Cardiac muscle cell (in vitro differentiated cells and primary cell): ENCODE measurements at regions not wholly inside any gene's neighbourhood (a gene's known extent, or its start where the extent isn't known, plus 50 kb on each side); places are given as distances from the start of the nearest gene placed in this dataset.

Source experiments
- DNase-seq, 2 donors: peaks; one replicate each; pipeline versions ENCODE4 v3.0.0 to v3.0.0-alpha.2; 2010 to 2017; ENCODE audit warnings: low read depth in 1 of 2, low spot score in 1 of 2
- H3K27ac ChIP-seq: fragments of 200-600 bp; sonication (generic); 2 replicates; pipeline ENCODE4 v1.5.1; 2016
- H3K27me3 ChIP-seq: fragments of 200-600 bp; sonication (generic); 2 replicates; pipeline ENCODE4 v1.6.0; 2016; ENCODE audit warnings: control low read depth
- H3K36me3 ChIP-seq: fragments of 200-600 bp; sonication (generic); 2 replicates; pipeline ENCODE4 v1.5.1; 2016; ENCODE audit warnings: control low read depth
- H3K4me1 ChIP-seq: fragments of 200-600 bp; sonication (generic); 2 replicates; pipeline ENCODE4 v1.8.1; 2017; ENCODE audit warnings: low read depth, mild to moderate bottlenecking, mixed run types
- H3K4me3 ChIP-seq: fragments of 200-600 bp; sonication (generic); 2 replicates; pipeline ENCODE4 v1.5.1; 2016; ENCODE audit warnings: mild to moderate bottlenecking
- H3K9me3 ChIP-seq: fragments of 200-600 bp; sonication (generic); 2 replicates; pipeline ENCODE4 v1.5.1; 2017; ENCODE audit warnings: low read depth, mild to moderate bottlenecking, control low read depth
- TF ChIP-seq, protein P1 (sequence below): IDR thresholded peaks from 2 replicates; pipeline ENCODE4 v1.5.1; 2012; ENCODE audit warnings: low read depth, mild to moderate bottlenecking, low read length

GRCh38 chr5:3346111-3346820 is 249.4 kb upstream of the IRX1 start:
- TF ChIP-seq, protein P1, sequence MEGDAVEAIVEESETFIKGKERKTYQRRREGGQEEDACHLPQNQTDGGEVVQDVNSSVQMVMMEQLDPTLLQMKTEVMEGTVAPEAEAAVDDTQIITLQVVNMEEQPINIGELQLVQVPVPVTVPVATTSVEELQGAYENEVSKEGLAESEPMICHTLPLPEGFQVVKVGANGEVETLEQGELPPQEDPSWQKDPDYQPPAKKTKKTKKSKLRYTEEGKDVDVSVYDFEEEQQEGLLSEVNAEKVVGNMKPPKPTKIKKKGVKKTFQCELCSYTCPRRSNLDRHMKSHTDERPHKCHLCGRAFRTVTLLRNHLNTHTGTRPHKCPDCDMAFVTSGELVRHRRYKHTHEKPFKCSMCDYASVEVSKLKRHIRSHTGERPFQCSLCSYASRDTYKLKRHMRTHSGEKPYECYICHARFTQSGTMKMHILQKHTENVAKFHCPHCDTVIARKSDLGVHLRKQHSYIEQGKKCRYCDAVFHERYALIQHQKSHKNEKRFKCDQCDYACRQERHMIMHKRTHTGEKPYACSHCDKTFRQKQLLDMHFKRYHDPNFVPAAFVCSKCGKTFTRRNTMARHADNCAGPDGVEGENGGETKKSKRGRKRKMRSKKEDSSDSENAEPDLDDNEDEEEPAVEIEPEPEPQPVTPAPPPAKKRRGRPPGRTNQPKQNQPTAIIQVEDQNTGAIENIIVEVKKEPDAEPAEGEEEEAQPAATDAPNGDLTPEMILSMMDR = no peak
- no peaks in the 10 kb centered on the region for H3K36me3 ChIP-seq
- H3K4me3 ChIP-seq = no peak overlapping the region
- no peak overlapping the region for H3K27ac ChIP-seq
- H3K4me1 ChIP-seq = no peaks in the 10 kb centered on the region
- H3K27me3 ChIP-seq = no peaks in the 10 kb centered on the region
- no peak for DNase-seq
- no peaks in the 10 kb centered on the region for H3K9me3 ChIP-seq

GRCh38 chr5:3345195-3345594 is 250.4 kb upstream of the IRX1 start:
- H3K4me3 ChIP-seq = no peak overlapping the region
- no peak overlapping the region for H3K27ac ChIP-seq
- H3K4me1 ChIP-seq = no peaks in the 10 kb centered on the region
- peaks cover 2% of the 10 kb centered on the region for H3K27me3 ChIP-seq
- DNase-seq = no peak
- no peaks in the 10 kb centered on the region for H3K36me3 ChIP-seq
- TF ChIP-seq, protein P1 = no peak
- no peaks in the 10 kb centered on the region for H3K9me3 ChIP-seq

DNA sequence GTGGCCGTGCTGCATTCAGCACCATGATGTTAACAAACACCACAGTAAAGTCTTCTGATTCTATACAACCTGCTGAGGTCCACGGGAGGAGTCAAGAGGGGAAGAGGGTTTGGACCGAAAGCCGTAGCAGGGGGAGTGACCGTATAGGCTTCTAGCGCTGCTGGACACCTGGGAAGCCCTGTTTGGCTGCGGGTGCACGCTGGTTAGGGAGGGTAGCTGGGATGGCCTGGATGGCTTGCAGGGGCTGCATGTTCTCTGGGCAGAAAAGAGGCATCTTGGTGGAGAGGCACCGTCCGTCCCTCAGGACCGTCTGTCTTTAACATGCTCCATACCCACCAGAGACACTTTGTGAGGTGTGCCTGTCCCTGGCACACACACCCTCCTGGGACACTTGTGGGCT is 251.0 kb upstream of the IRX1 start:
- Histone ChIP-seq H3K27ac (no peak overlapping the region), H3K4me1 (no peaks in the 10 kb centered on the region), H3K27me3 (peaks cover 2% of the 10 kb centered on the region), H3K9me3 (no peaks in the 10 kb centered on the region), H3K4me3 (no peak overlapping the region), H3K36me3 (no peaks in the 10 kb centered on the region)
- TF ChIP-seq, protein P1 = no peak
- no peak for DNase-seq

DNA sequence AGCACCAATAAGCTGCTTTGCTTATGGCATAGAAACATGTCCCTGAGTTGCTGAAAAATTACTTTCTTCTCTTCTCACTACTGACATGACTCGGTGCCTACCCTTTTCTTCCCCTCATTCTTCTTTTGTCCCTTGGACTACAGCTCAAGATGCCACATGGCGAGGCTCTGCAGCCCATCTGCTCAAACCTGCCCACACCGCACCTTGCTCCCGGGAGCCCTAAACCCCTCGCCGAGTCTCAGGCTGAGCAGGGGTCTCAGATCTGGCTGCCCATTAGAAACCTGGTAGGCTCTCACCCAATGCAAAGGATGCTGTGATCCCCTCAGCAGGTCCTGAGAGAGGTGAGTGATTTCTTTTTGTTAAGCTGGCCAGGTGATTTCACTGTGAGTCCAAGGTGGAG is 251.7 kb upstream of the IRX1 start:
- no peak overlapping the region for H3K4me3 ChIP-seq
- H3K27ac ChIP-seq = no peak overlapping the region
- no peak for DNase-seq
- peaks cover 2% of the 10 kb centered on the region for H3K27me3 ChIP-seq
- H3K36me3 ChIP-seq = no peaks in the 10 kb centered on the region
- no peaks in the 10 kb centered on the region for H3K4me1 ChIP-seq
- H3K9me3 ChIP-seq = no peaks in the 10 kb centered on the region
- TF ChIP-seq, protein P1 = no peak

DNA sequence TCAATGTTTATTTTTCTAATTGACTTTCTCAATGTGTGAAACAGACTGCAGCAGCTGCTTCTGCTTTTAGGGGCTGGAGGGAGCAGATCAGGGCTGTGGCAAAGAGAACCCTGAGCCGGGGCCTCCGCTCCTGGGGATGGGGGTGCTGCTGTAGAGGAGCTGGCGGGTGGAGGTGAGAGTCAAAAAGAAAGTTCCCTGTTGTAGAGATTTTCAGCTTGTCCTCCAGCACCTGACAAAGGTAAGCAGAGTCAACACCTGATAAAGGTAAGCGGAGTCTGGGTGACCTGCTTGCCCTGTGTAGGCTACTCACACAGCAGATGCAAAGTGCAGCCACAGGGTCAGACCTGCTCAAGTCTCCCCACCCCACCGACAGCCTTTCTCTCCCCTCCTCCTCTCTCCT is 252.4 kb upstream of the IRX1 start:
- Histone ChIP-seq H3K27me3 (peaks cover 2% of the 10 kb centered on the region), H3K4me3 (no peak overlapping the region), H3K27ac (no peak overlapping the region), H3K4me1 (no peaks in the 10 kb centered on the region), H3K36me3 (no peaks in the 10 kb centered on the region), H3K9me3 (no peaks in the 10 kb centered on the region)
- DNase-seq = no peak
- TF ChIP-seq, protein P1 = no peak
